Mesothelial cell of epicardium (in vitro differentiated cells): ENCODE measurements at regions not wholly inside any gene's neighbourhood (a gene's known extent, or its start where the extent isn't known, plus 50 kb on each side); places are given as distances from the start of the nearest gene placed in this dataset.

Experiments
- DNase-seq, 2 experiments: peaks; one replicate each; pipeline ENCODE4 v3.0.0; 2021; ENCODE audit warnings: low spot score in 2 of 2; ENCODE audit not compliant: unreplicated experiment in 2 of 2
- H3K27ac Mint-ChIP-seq: 2 replicates; pipeline ENCODE4 v1.8.0; 2021; ENCODE audit warnings: mixed read lengths
- H3K27me3 Mint-ChIP-seq: 2 replicates; pipeline ENCODE4 v1.8.0; 2021; ENCODE audit warnings: low read depth, mixed read lengths
- H3K36me3 Mint-ChIP-seq: 2 replicates; pipeline ENCODE4 v1.8.0; 2021; ENCODE audit warnings: mixed read lengths
- H3K4me1 Mint-ChIP-seq: 2 replicates; pipeline ENCODE4 v1.8.0; 2021; ENCODE audit warnings: mixed read lengths
- H3K4me3 Mint-ChIP-seq: 2 replicates; pipeline ENCODE4 v1.8.0; 2021; ENCODE audit warnings: mild to moderate bottlenecking, moderate library complexity, mixed read lengths
- H3K9me3 Mint-ChIP-seq: 2 replicates; pipeline ENCODE4 v1.8.0; 2021; ENCODE audit warnings: mixed read lengths
- TF ChIP-seq, protein P1 (sequence below): fragments of 200-600 bp; sonication (generic); IDR thresholded peaks from one replicate; pipeline ENCODE4 v1.5.0; 2021; ENCODE audit warnings: antibody characterized with exemption; ENCODE audit not compliant: unreplicated experiment

DNA sequence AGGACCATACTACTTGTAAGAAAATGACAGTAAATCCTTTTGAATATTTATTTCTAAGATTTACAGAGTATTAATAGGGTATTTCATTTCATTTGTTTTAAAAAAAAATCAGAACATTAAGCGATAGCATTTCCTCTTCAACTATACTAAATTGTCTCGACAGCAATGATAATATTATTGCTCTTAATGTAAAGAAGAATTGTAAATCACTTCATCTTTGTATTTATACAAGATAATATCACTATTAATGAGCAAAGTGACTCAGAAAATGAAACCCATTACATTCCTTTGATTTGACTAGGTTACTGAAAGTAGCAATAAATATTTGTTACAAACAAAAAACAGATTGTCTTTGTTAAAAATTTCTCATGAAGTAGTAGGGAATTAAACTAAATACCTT lies 131.1 kb upstream of the CNTN4 start:
- Mint-ChIP-seq H3K4me1 (peaks cover 30% of the 10 kb centered on the region), H3K27ac (no peak overlapping the region), H3K36me3 (no peaks in the 10 kb centered on the region), H3K4me3 (no peak overlapping the region), H3K27me3 (no peaks in the 10 kb centered on the region), H3K9me3 (no peaks in the 10 kb centered on the region)
- TF ChIP-seq, protein P1, sequence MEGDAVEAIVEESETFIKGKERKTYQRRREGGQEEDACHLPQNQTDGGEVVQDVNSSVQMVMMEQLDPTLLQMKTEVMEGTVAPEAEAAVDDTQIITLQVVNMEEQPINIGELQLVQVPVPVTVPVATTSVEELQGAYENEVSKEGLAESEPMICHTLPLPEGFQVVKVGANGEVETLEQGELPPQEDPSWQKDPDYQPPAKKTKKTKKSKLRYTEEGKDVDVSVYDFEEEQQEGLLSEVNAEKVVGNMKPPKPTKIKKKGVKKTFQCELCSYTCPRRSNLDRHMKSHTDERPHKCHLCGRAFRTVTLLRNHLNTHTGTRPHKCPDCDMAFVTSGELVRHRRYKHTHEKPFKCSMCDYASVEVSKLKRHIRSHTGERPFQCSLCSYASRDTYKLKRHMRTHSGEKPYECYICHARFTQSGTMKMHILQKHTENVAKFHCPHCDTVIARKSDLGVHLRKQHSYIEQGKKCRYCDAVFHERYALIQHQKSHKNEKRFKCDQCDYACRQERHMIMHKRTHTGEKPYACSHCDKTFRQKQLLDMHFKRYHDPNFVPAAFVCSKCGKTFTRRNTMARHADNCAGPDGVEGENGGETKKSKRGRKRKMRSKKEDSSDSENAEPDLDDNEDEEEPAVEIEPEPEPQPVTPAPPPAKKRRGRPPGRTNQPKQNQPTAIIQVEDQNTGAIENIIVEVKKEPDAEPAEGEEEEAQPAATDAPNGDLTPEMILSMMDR: no peak
- no peak for DNase-seq

DNA sequence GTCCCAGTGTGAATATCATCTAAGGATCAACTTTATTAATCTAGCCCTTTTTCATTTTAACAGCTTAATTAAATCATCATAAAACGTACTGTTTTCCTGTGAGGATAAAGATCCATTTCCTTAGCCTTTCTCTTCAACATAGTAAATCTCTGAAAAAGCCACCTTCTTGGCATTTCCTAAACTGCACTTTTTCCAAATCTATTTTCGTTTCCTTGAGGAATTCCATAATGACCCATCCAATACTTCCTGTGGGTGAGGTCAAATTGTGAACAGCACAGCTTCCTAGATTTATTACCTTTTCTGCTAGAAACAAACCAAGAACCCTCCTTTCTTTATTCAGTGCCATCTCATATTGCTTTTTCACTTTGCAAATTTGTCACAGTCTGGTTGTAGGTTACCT lies 129.4 kb upstream of the CNTN4 start:
- Mint-ChIP-seq H3K27ac (no peak overlapping the region), H3K9me3 (peaks cover 2% of the 10 kb centered on the region), H3K36me3 (no peaks in the 10 kb centered on the region), H3K4me3 (no peak overlapping the region), H3K4me1 (peaks cover 26% of the 10 kb centered on the region), H3K27me3 (no peaks in the 10 kb centered on the region)
- DNase-seq: no peak
- TF ChIP-seq, protein P1: no peak

DNA sequence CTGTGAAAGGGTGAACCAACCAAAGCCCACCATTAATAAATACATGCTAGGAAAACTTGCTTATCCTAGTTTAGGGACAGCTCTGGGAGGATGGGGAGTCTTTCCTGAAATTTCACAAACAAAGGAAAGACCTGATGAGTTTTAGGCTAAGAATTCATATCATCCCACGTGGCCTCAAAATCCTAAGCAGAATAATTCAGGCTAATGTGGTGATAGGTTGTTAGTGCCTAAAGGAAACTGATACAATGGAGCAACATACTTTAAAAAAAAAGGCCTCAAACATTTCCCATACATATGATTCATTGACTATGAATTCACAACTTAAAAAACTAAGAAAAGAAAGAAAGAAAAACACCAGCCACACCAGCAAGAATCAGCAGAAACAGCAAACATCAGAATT lies 126.9 kb upstream of the CNTN4 start:
- Mint-ChIP-seq H3K27me3 (peaks cover 1% of the 10 kb centered on the region), H3K9me3 (peaks cover 25% of the 10 kb centered on the region), H3K4me1 (peaks cover 22% of the 10 kb centered on the region), H3K36me3 (peaks cover 2% of the 10 kb centered on the region), H3K4me3 (no peak overlapping the region), H3K27ac (no peak overlapping the region)
- DNase-seq: no peak
- TF ChIP-seq, protein P1: no peak

DNA sequence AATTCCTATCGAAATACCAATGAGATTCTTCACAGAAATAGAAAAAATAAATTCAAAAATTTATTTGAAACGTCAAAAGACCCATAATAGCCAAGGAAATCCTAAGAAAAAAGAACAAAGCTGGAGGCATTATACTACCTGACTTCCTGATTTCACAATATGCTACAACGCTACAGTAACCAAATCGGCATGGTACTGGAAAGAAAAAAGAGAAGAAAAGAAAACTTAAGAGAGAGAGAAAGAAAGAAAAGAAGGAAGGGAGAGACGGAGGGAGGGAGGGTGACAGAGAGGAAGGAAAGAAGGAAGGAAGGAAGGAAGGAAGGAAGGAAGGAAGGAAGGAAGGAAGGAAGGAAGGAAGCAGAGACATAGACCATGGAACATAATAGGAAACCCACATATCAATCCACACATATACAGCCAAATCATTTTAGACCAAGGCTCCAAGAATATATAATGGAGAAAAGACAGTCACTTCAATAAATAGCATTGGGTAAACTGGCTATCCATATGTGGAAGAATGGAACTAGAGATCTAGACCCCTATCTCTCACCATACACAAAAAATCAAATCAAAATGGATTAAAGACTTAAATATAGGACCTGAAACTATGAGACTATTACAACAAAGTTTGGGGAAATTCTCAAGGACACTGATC lies 118.6 kb upstream of the CNTN4 start:
- no peak for DNase-seq
- no peak overlapping the region for H3K27ac Mint-ChIP-seq
- H3K4me1 Mint-ChIP-seq: no peaks in the 10 kb centered on the region
- TF ChIP-seq, protein P1: no peak
- H3K4me3 Mint-ChIP-seq: no peak overlapping the region
- peaks cover 2% of the 10 kb centered on the region for H3K36me3 Mint-ChIP-seq
- peaks cover 1% of the 10 kb centered on the region for H3K27me3 Mint-ChIP-seq
- peaks cover 26% of the 10 kb centered on the region for H3K9me3 Mint-ChIP-seq

DNA sequence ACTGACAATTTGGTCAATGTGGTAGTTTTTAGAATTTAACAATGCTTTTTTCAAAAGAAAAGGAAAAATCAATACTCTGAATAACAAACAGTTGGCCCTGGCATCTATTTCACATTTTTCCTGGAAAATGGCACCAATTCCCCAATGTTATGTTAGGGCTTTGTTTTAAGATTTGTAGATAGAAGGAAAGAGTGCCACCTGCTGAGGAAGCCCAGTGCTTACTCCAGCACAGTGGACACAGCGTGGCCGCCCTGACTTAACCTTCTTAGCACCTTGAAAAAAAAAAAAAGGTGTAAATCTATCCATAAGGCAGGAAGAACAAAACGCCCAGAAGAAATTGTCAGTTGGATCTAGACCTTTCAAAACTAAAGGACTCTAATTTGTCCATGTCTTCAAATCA lies 110.7 kb upstream of the CNTN4 start:
- no peaks in the 10 kb centered on the region for H3K27me3 Mint-ChIP-seq
- H3K27ac Mint-ChIP-seq: no peak overlapping the region
- TF ChIP-seq, protein P1: no peak
- H3K4me3 Mint-ChIP-seq: no peak overlapping the region
- no peaks in the 10 kb centered on the region for H3K4me1 Mint-ChIP-seq
- peaks cover 4% of the 10 kb centered on the region for H3K9me3 Mint-ChIP-seq
- H3K36me3 Mint-ChIP-seq: no peaks in the 10 kb centered on the region
- no peak for DNase-seq

DNA sequence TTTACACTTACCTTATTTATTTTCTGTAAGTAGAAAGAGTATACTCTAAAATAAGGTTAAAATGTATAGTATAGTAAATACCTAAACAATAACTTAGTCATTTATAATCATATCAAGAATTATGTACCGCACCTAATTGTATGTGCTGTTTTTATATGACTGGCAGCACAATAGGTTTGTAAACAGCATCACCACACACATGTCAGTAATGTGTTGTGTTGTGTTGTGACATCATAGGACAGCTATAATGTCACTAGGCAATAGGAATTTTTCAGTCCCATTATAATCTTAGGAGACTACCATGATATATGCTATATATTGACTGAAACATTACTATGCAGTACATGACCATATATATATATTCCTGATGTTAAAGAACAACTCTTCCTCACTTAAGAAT lies 99.9 kb upstream of the CNTN4 start:
- DNase-seq: no peak
- Mint-ChIP-seq H3K4me1 (peaks cover 17% of the 10 kb centered on the region), H3K27me3 (no peaks in the 10 kb centered on the region), H3K4me3 (no peak overlapping the region), H3K9me3 (peaks cover 11% of the 10 kb centered on the region), H3K27ac (no peak overlapping the region), H3K36me3 (no peaks in the 10 kb centered on the region)
- TF ChIP-seq, protein P1: no peak
